ENCODE measurements at regions not wholly inside any gene's neighbourhood (a gene's known extent, or its start where the extent isn't known, plus 50 kb on each side); places are given as distances from the start of the nearest gene placed in this dataset.

GRCh38 chr3:163347944-163348343 lies 1730.4 kb downstream of the SI start:
- TF ChIP-seq, protein P1, sequence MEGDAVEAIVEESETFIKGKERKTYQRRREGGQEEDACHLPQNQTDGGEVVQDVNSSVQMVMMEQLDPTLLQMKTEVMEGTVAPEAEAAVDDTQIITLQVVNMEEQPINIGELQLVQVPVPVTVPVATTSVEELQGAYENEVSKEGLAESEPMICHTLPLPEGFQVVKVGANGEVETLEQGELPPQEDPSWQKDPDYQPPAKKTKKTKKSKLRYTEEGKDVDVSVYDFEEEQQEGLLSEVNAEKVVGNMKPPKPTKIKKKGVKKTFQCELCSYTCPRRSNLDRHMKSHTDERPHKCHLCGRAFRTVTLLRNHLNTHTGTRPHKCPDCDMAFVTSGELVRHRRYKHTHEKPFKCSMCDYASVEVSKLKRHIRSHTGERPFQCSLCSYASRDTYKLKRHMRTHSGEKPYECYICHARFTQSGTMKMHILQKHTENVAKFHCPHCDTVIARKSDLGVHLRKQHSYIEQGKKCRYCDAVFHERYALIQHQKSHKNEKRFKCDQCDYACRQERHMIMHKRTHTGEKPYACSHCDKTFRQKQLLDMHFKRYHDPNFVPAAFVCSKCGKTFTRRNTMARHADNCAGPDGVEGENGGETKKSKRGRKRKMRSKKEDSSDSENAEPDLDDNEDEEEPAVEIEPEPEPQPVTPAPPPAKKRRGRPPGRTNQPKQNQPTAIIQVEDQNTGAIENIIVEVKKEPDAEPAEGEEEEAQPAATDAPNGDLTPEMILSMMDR (IDR thresholded peaks at IDR 0.05 in 4 of 5, conservative IDR thresholded peaks at IDR 0.05 in 1 of 5): no peak
- TF ChIP-seq POLR2A (IDR thresholded peaks at IDR 0.05): no peak

Measured in gastrocnemius medialis (tissue), 4 donors.